GM12892 (cell line): ENCODE measurements at regions not wholly inside any gene's neighbourhood (a gene's known extent, or its start where the extent isn't known, plus 50 kb on each side); places are given as distances from the start of the nearest gene placed in this dataset.
"Not testable (repeated sequence)": the region's sequence is repeated elsewhere in the genome, so short reads cannot be mapped to it uniquely, and the experiment has no call there.

Experiments
- POLR2A ChIP-seq: IDR thresholded peaks from 2 replicates; pipeline ENCODE4 v1.6.1; 2011; ENCODE audit warnings: low read depth, low read length, control low read depth
- POLR2AphosphoS5 ChIP-seq: IDR thresholded peaks from 2 replicates; pipeline ENCODE4 v1.6.1; 2011; ENCODE audit warnings: low read depth, low read length, control low read depth
- TAF1 ChIP-seq: IDR thresholded peaks from 2 replicates; pipeline ENCODE4 v1.6.1; 2011; ENCODE audit warnings: low read depth, mild to moderate bottlenecking, control low read depth, low read length, borderline replicate concordance

DNA sequence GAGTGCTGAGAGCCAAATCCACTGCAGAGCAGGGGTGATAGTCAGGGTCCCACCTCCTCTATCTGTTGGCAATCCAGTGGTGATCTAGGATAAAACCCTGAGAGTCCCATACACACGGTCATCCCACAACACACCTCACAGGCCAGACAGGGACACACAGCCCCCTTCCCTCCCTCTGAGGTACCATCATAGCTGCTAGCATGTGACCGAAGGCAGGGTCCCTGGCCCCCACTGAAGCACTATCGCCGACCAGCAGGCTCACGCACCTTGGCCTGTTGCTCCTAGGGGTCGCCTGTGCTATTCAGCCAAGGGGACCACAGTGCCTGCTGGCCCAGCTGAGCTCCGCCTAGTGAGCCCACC, 168.8 kb downstream of the TBC1D2B start:
- not testable (repeated sequence) for TF ChIP-seq POLR2A, TAF1, POLR2AphosphoS5
